ENCODE measurements at regions not wholly inside any gene's neighbourhood (a gene's known extent, or its start where the extent isn't known, plus 50 kb on each side); places are given as distances from the start of the nearest gene placed in this dataset.

- Histone ChIP-seq H2AFZ (ENCODE audit: low read depth, low read length) (no peak overlapping the region), H3K4me1 (ENCODE audit: insufficient read depth, low read length) (peaks cover 20% of the 10 kb centered on the region), H3K27me3 (ENCODE audit: insufficient read depth, low read length, poor library complexity) (no peaks in the 10 kb centered on the region), H3K27ac (ENCODE audit: low read length) (no peak overlapping the region), H3K36me3 (ENCODE audit: insufficient read depth, low read length) (no peaks in the 10 kb centered on the region), H3K9me3 (ENCODE audit: insufficient read depth, low read length, severe bottlenecking) (no peaks in the 10 kb centered on the region), H4K20me1 (ENCODE audit: insufficient read depth, low read length) (no peaks in the 10 kb centered on the region), H3K79me2 (ENCODE audit: insufficient read depth, low read length) (no peaks in the 10 kb centered on the region), H3K4me2 (ENCODE audit: insufficient read depth, low read length) (no peak overlapping the region), H3K9ac (ENCODE audit: low read depth, low read length) (no peak overlapping the region), H3K4me3 (ENCODE audit: low read depth in 1 of 2, low read length in 2 of 2) (no peak overlapping the region)
- no peak for TF ChIP-seq CTCF (IDR thresholded peaks at IDR 0.05; ENCODE audit: borderline replicate concordance, extremely low read depth, low read length, poor library complexity, severe bottlenecking)
- TF ChIP-seq EZH2 (IDR thresholded peaks at IDR 0.05; ENCODE audit: borderline replicate concordance, low read depth, low read length, severe bottlenecking): no peak
- no peak for ATAC-seq (ENCODE audit: insufficient read depth, low read depth)
- DNase-seq: no peak
Observed at GRCh38 chr2:12436483-12436882, 280.3 kb upstream of the TRIB2 start.

GRCh38 chr2:12436935-12437561, 279.7 kb upstream of the TRIB2 start:
- Histone ChIP-seq H4K20me1 (ENCODE audit: insufficient read depth, low read length) (no peaks in the 10 kb centered on the region), H3K27me3 (ENCODE audit: insufficient read depth, low read length, poor library complexity) (no peaks in the 10 kb centered on the region)

GRCh38 chr2:12440731-12441130, 276.0 kb upstream of the TRIB2 start:
- no peak for TF ChIP-seq CTCF (IDR thresholded peaks at IDR 0.05; ENCODE audit: borderline replicate concordance, extremely low read depth, low read length, poor library complexity, severe bottlenecking)
- TF ChIP-seq EZH2 (IDR thresholded peaks at IDR 0.05; ENCODE audit: borderline replicate concordance, low read depth, low read length, severe bottlenecking): no peak
- Histone ChIP-seq H3K79me2 (ENCODE audit: insufficient read depth, low read length) (no peaks in the 10 kb centered on the region), H3K36me3 (ENCODE audit: insufficient read depth, low read length) (no peaks in the 10 kb centered on the region), H3K4me3 (ENCODE audit: low read depth in 1 of 2, low read length in 2 of 2) (no peak overlapping the region), H3K9me3 (ENCODE audit: insufficient read depth, low read length, severe bottlenecking) (no peaks in the 10 kb centered on the region), H2AFZ (ENCODE audit: low read depth, low read length) (no peak overlapping the region), H3K4me1 (ENCODE audit: insufficient read depth, low read length) (peaks cover 32% of the 10 kb centered on the region), H4K20me1 (ENCODE audit: insufficient read depth, low read length) (no peaks in the 10 kb centered on the region), H3K4me2 (ENCODE audit: insufficient read depth, low read length) (no peak overlapping the region), H3K27me3 (ENCODE audit: insufficient read depth, low read length, poor library complexity) (no peaks in the 10 kb centered on the region), H3K9ac (ENCODE audit: low read depth, low read length) (no peak overlapping the region), H3K27ac (ENCODE audit: low read length) (0 out of 2 replicates have a peak overlapping the region, but pooled peaks have one; percentile 19)
- ATAC-seq (ENCODE audit: insufficient read depth, low read depth): no peak
- DNase-seq: no peak

More at GRCh38 chr2:12436935-12437561, 279.7 kb upstream of the TRIB2 start:
- Histone ChIP-seq H3K9ac (ENCODE audit: low read depth, low read length) (no peak overlapping the region), H3K9me3 (ENCODE audit: insufficient read depth, low read length, severe bottlenecking) (no peaks in the 10 kb centered on the region), H3K4me1 (ENCODE audit: insufficient read depth, low read length) (peaks cover 26% of the 10 kb centered on the region), H3K79me2 (ENCODE audit: insufficient read depth, low read length) (no peaks in the 10 kb centered on the region), H3K4me3 (ENCODE audit: low read depth in 1 of 2, low read length in 2 of 2) (no peak overlapping the region), H3K27ac (ENCODE audit: low read length) (no peak overlapping the region), H2AFZ (ENCODE audit: low read depth, low read length) (no peak overlapping the region), H3K36me3 (ENCODE audit: insufficient read depth, low read length) (no peaks in the 10 kb centered on the region), H3K4me2 (ENCODE audit: insufficient read depth, low read length) (no peak overlapping the region)
- ATAC-seq (ENCODE audit: insufficient read depth, low read depth) (no peak), DNase-seq (no peak)
- TF ChIP-seq CTCF (IDR thresholded peaks at IDR 0.05; ENCODE audit: borderline replicate concordance, extremely low read depth, low read length, poor library complexity, severe bottlenecking): no peak
- TF ChIP-seq EZH2 (IDR thresholded peaks at IDR 0.05; ENCODE audit: borderline replicate concordance, low read depth, low read length, severe bottlenecking): no peak
